ENCODE measurements at regions not wholly inside any gene's neighbourhood (a gene's known extent, or its start where the extent isn't known, plus 50 kb on each side); places are given as distances from the start of the nearest gene placed in this dataset.

- TF ChIP-seq TAF1 (IDR thresholded peaks at IDR 0.05; ENCODE audit: borderline replicate concordance, low read depth, low read length): no peak
- TF ChIP-seq GABPA (IDR thresholded peaks at IDR 0.05; ENCODE audit: low read depth): no peak
- no peak for TF ChIP-seq RXRA (IDR thresholded peaks at IDR 0.05; ENCODE audit: borderline replicate concordance, low read depth)
- TF ChIP-seq FOXJ3 (CRISPR knock-in tag; IDR thresholded peaks at IDR 0.05): no peak
- no peak for TF ChIP-seq MAX (IDR thresholded peaks at IDR 0.05; ENCODE audit: low read depth)
- TF ChIP-seq FOXM1 (IDR thresholded peaks at IDR 0.05; ENCODE audit: low read depth): no peak
- no peak for TF ChIP-seq USF2 (IDR thresholded peaks at IDR 0.05; ENCODE audit: borderline replicate concordance, low read depth, low read length)
- no peak for TF ChIP-seq SIN3A (IDR thresholded peaks at IDR 0.05; ENCODE audit: borderline replicate concordance, low read depth, low read length)
- TF ChIP-seq EZH2phosphoT487 (IDR thresholded peaks at IDR 0.05; ENCODE audit: borderline replicate concordance, low read depth): no peak
- no peak for TF ChIP-seq MEF2A (IDR thresholded peaks at IDR 0.05; ENCODE audit: borderline replicate concordance, low read depth)
- TF ChIP-seq YY1 (IDR thresholded peaks at IDR 0.05; ENCODE audit: low read depth): no peak
- no peak for TF ChIP-seq PBX3 (IDR thresholded peaks at IDR 0.05)
- TF ChIP-seq ZBTB33 (IDR thresholded peaks at IDR 0.05; ENCODE audit: borderline replicate concordance, low read depth): no peak
- no peak for TF ChIP-seq RAD21 (IDR thresholded peaks at IDR 0.05; ENCODE audit: low read length)
- no peak overlapping the region for H3K9ac ChIP-seq
- WGBS (ENCODE audit: low lambda C conversion rate): 61% methylated on average over 8 of the region's 21 CpGs
- H3K79me2 ChIP-seq (ENCODE audit: insufficient read depth): no peaks in the 10 kb centered on the region
- H2AFZ ChIP-seq (ENCODE audit: low read depth): no peak overlapping the region
- no peaks in the 10 kb centered on the region for H3K9me2 ChIP-seq
- CTCF ChIA-PET: no interaction called here
- POLR2A ChIA-PET: no interaction called here
- peaks cover 0 to 3% of the 10 kb centered on the region in 2 experiments; a peak in 1 of 4 replicates for H3K4me1 ChIP-seq (ENCODE audit: control insufficient read depth in 1 of 2, insufficient read depth in 2 of 2, low read depth in 1 of 2, low read length in 1 of 2)
- H3K27me3 ChIP-seq (ENCODE audit: insufficient read depth): no peaks in the 10 kb centered on the region
- no peak overlapping the region for H3K4me3 ChIP-seq (ENCODE audit: low read depth in 2 of 2, low read length in 1 of 2)
- H3F3A ChIP-seq (replicated peaks; ENCODE audit: insufficient read depth): no peaks in the 10 kb centered on the region
- no peaks in the 10 kb centered on the region for H3K9me3 ChIP-seq
- H4K20me1 ChIP-seq (ENCODE audit: insufficient read depth): no peaks in the 10 kb centered on the region
- no peak for DNase-seq
- H3K27ac ChIP-seq (ENCODE audit: low read depth in 2 of 2, low read length in 1 of 2): no peak overlapping the region
- H3K36me3 ChIP-seq (replicated peaks in 1 of 2; ENCODE audit: control insufficient read depth in 1 of 2, insufficient read depth in 2 of 2, low read length in 1 of 2): no peaks in the 10 kb centered on the region
- H3K4me2 ChIP-seq: no peak overlapping the region
Observed at GRCh38 chr6:170084166-170084730, 206.6 kb downstream of the DLL1 start.

Measured in SK-N-SH (cell line).